Smooth muscle cell (in vitro differentiated cells): ENCODE measurements at regions not wholly inside any gene's neighbourhood (a gene's known extent, or its start where the extent isn't known, plus 50 kb on each side); places are given as distances from the start of the nearest gene placed in this dataset.

Source experiments
- DNase-seq: peaks from one replicate; lab custom pipeline; 2025; ENCODE audit not compliant: unreplicated experiment; lab: John Stamatoyannopoulos, UW
- H2AFZ ChIP-seq: fragments of 200-600 bp; sonication (generic); 2 replicates; pipeline ENCODE4 v1.6.0; 2016; ENCODE audit warnings: antibody characterized with exemption, low read depth, mild to moderate bottlenecking
- H3F3A ChIP-seq: fragments of 200-600 bp; sonication (generic); 2 replicates; pipeline ENCODE4 v1.6.0; 2017; ENCODE audit warnings: antibody characterized with exemption, low read depth
- H3K27ac ChIP-seq: fragments of 200-600 bp; sonication (generic); 2 replicates; pipeline ENCODE4 v1.5.1; 2016; ENCODE audit warnings: low read depth, mild to moderate bottlenecking
- H3K27me3 ChIP-seq: fragments of 200-600 bp; sonication (generic); 2 replicates; pipeline ENCODE4 v1.6.1; 2016; ENCODE audit warnings: low read depth, mild to moderate bottlenecking
- H3K36me3 ChIP-seq: fragments of 200-600 bp; sonication (generic); 2 replicates; pipeline ENCODE4 v1.5.1; 2016; ENCODE audit warnings: low read depth
- H3K4me1 ChIP-seq: fragments of 200-600 bp; sonication (generic); 2 replicates; pipeline ENCODE4 v1.5.1; 2016; ENCODE audit warnings: low read depth
- H3K4me2 ChIP-seq: fragments of 200-600 bp; sonication (generic); 2 replicates; pipeline ENCODE4 v1.6.0; 2016; ENCODE audit warnings: mild to moderate bottlenecking
- H3K4me3 ChIP-seq: fragments of 200-600 bp; sonication (generic); 2 replicates; pipeline ENCODE4 v1.5.1; 2016; ENCODE audit warnings: mild to moderate bottlenecking
- H3K79me2 ChIP-seq: fragments of 200-600 bp; sonication (generic); 2 replicates; pipeline ENCODE4 v1.6.0; 2016; ENCODE audit warnings: low read depth, mild to moderate bottlenecking
- H3K9ac ChIP-seq: fragments of 200-600 bp; sonication (generic); 2 replicates; pipeline ENCODE4 v1.6.0; 2016; ENCODE audit warnings: low read depth
- H3K9me3 ChIP-seq: fragments of 200-600 bp; sonication (generic); replicated peaks from 2 replicates; pipeline ENCODE4 v1.5.1; 2016; ENCODE audit warnings: low read depth
- H4K20me1 ChIP-seq: fragments of 200-600 bp; sonication (generic); 2 replicates; pipeline ENCODE4 v1.6.0; 2016; ENCODE audit warnings: low read depth
- CTCF ChIP-seq: fragments of 200-600 bp; sonication (generic); IDR thresholded peaks from 2 replicates; pipeline ENCODE4 v1.5.1; 2017; ENCODE audit warnings: borderline replicate concordance, mild to moderate bottlenecking, antibody characterized with exemption; ENCODE audit not compliant: insufficient read depth, poor library complexity, severe bottlenecking
- WGBS: methylation state at CpG from one replicate; pipeline ENCODE4 v1.1.7; 2016; ENCODE audit warnings: low lambda C conversion rate; 5-methylcytosine and 5-hydroxymethylcytosine counted together

- no peak overlapping the region for H3K4me3 ChIP-seq
- no peaks in the 10 kb centered on the region for H3K27me3 ChIP-seq
- H3K36me3 ChIP-seq: no peaks in the 10 kb centered on the region
- no peak for TF ChIP-seq CTCF
- H3K9me3 ChIP-seq: no peaks in the 10 kb centered on the region
- no peak overlapping the region for H3K27ac ChIP-seq
- WGBS: 93% methylated on average over 3 of the region's 3 CpGs
- no peaks in the 10 kb centered on the region for H3K4me1 ChIP-seq
- no peaks in the 10 kb centered on the region for H4K20me1 ChIP-seq
- H3K9ac ChIP-seq: no peak overlapping the region
- H2AFZ ChIP-seq: no peak overlapping the region
- H3K79me2 ChIP-seq: no peaks in the 10 kb centered on the region
- no peaks in the 10 kb centered on the region for H3F3A ChIP-seq
- H3K4me2 ChIP-seq: no peak overlapping the region
- no peak for DNase-seq
These were observed 198.9 kb upstream of the SH3BP4 start for GRCh38 chr2:234752966-234753365.

GRCh38 chr2:234751275-234751973, 200.4 kb upstream of the SH3BP4 start:
- H3K4me2 ChIP-seq: no peak overlapping the region
- no peaks in the 10 kb centered on the region for H4K20me1 ChIP-seq
- no peak overlapping the region for H3K27ac ChIP-seq
- H2AFZ ChIP-seq: no peak overlapping the region
- no peaks in the 10 kb centered on the region for H3K79me2 ChIP-seq
- no peak for TF ChIP-seq CTCF
- no peak overlapping the region for H3K9ac ChIP-seq
- H3K4me1 ChIP-seq: no peaks in the 10 kb centered on the region
- no peak for DNase-seq
- H3K27me3 ChIP-seq: no peaks in the 10 kb centered on the region
- no peak overlapping the region for H3K4me3 ChIP-seq
- H3K36me3 ChIP-seq: no peaks in the 10 kb centered on the region
- 68% methylated on average over 3 of the region's 3 CpGs for WGBS
- H3F3A ChIP-seq: no peaks in the 10 kb centered on the region
- no peaks in the 10 kb centered on the region for H3K9me3 ChIP-seq

GRCh38 chr2:234747833-234748559, 203.8 kb upstream of the SH3BP4 start:
- Histone ChIP-seq H3K4me2 (no peak overlapping the region), H2AFZ (no peak overlapping the region), H3K9ac (no peak overlapping the region), H3K4me3 (no peak overlapping the region), H3K4me1 (no peaks in the 10 kb centered on the region), H3K9me3 (no peaks in the 10 kb centered on the region), H3F3A (no peaks in the 10 kb centered on the region), H3K79me2 (no peaks in the 10 kb centered on the region), H3K27me3 (no peaks in the 10 kb centered on the region), H3K27ac (no peak overlapping the region), H4K20me1 (no peaks in the 10 kb centered on the region), H3K36me3 (no peaks in the 10 kb centered on the region)
- DNase-seq: no peak
- TF ChIP-seq CTCF: no peak
- 91% methylated on average over 3 of the region's 3 CpGs for WGBS
